H1 (cell line): ENCODE measurements at regions not wholly inside any gene's neighbourhood (a gene's known extent, or its start where the extent isn't known, plus 50 kb on each side); places are given as distances from the start of the nearest gene placed in this dataset.

ENCODE experiments used
- CTCF ChIA-PET: fragments of 300-600 bp; sonication (Branson Sonifier 250); formaldehyde crosslinking; loops from one replicate; lab custom pipeline; 2021; ENCODE audit not compliant: partially characterized antibody; lab: Charles Lee
- POLR2A ChIA-PET: fragments of 300-600 bp; sonication (Branson Sonifier 250); formaldehyde crosslinking; loops from one replicate; lab custom pipeline; 2021; ENCODE audit warnings: inconsistent platforms; ENCODE audit not compliant: partially characterized antibody; lab: Charles Lee
- DNase-seq, 2 experiments: peaks; one replicate each; pipeline versions ENCODE4 v3.0.0 to v3.0.0-alpha.2; 2010 to 2022; ENCODE audit warnings: low spot score in 2 of 2, low read depth in 1 of 2, mixed read lengths in 1 of 2
- FAIRE-seq: peaks from 2 replicates; lab custom pipeline; 2011; peaks lifted over from hg19 to GRCh38; lab: Jason Lieb, UNC
- H2AFZ ChIP-seq: 2 replicates; pipeline ENCODE4 v1.8.1; 2012; ENCODE audit warnings: low read length, inconsistent platforms
- H2AK5ac ChIP-seq: 2 replicates; pipeline ENCODE4 v1.6.1; 2013; ENCODE audit warnings: low read depth, low read length
- H2BK120ac ChIP-seq: replicated peaks from 2 replicates; pipeline ENCODE3; 2013; ENCODE audit warnings: low read depth, low read length, inconsistent platforms
- H2BK12ac ChIP-seq: 2 replicates; pipeline ENCODE4 v1.6.1; 2013; ENCODE audit warnings: low read depth, low read length
- H2BK15ac ChIP-seq: 2 replicates; pipeline ENCODE4 v1.6.1; 2013; ENCODE audit warnings: low read length
- H2BK20ac ChIP-seq: 2 replicates; pipeline ENCODE4 v1.6.1; 2013; ENCODE audit warnings: low read length
- H2BK5ac ChIP-seq: 2 replicates; pipeline ENCODE4 v1.6.1; 2013; ENCODE audit warnings: low read depth, low read length
- H3K14ac ChIP-seq: 2 replicates; pipeline ENCODE4 v1.6.1; 2013; ENCODE audit warnings: inconsistent platforms; ENCODE audit not compliant: insufficient read length
- H3K18ac ChIP-seq: 2 replicates; pipeline ENCODE4 v1.6.1; 2013; ENCODE audit warnings: low read length; ENCODE audit errors: extremely low read depth
- H3K23ac ChIP-seq: 2 replicates; pipeline ENCODE4 v1.6.1; 2013; ENCODE audit warnings: inconsistent platforms; ENCODE audit not compliant: insufficient read length
- H3K23me2 ChIP-seq: 2 replicates; pipeline ENCODE4 v1.6.1; 2013; ENCODE audit warnings: low read depth, low read length
- H3K27ac ChIP-seq: 2 replicates; pipeline ENCODE4 v1.6.1; 2011; ENCODE audit warnings: low read depth, low read length, inconsistent platforms
- H3K27me3 ChIP-seq, 4 experiments: replicated peaks in 1 of 4; 1 replicate in 1 of 4; 2 replicates in 3 of 4; pipeline versions ENCODE4 v1.6.1 to v1.8.1; 2011 to 2013; ENCODE audit warnings: low read length in 3 of 4, mild to moderate bottlenecking in 3 of 4, inconsistent platforms in 2 of 4, mixed read lengths in 2 of 4, moderate library complexity in 1 of 4; ENCODE audit not compliant: control insufficient read depth in 3 of 4, insufficient read depth in 3 of 4; ENCODE audit errors: extremely low read depth in 1 of 4
- H3K36me3 ChIP-seq, 4 experiments: 2 replicates each; pipeline versions ENCODE4 v1.6.1 to v1.8.1; 2011 to 2013; ENCODE audit warnings: mild to moderate bottlenecking in 4 of 4, low read length in 3 of 4, moderate library complexity in 2 of 4, control low read depth in 1 of 4, inconsistent platforms in 1 of 4; ENCODE audit not compliant: insufficient read depth in 4 of 4, control insufficient read depth in 2 of 4
- H3K4ac ChIP-seq: replicated peaks from 2 replicates; pipeline ENCODE3; 2013; ENCODE audit warnings: low read length, low read depth, mixed read lengths, inconsistent platforms; ENCODE audit not compliant: insufficient read length
- H3K4me1 ChIP-seq, 4 experiments: replicated peaks in 1 of 4; 1 replicate in 1 of 4; 2 replicates in 3 of 4; pipeline versions ENCODE4 v1.6.1 to v1.8.1; 2011 to 2013; ENCODE audit warnings: low read length in 3 of 4, inconsistent platforms in 2 of 4, mixed read lengths in 1 of 4; ENCODE audit not compliant: insufficient read depth in 4 of 4, control insufficient read depth in 3 of 4
- H3K4me2 ChIP-seq, 2 experiments: 2 replicates each; pipeline versions ENCODE4 v1.6.1 to v1.8.1; 2011 to 2013; ENCODE audit warnings: low read depth in 2 of 2, low read length in 2 of 2, control low read depth in 1 of 2, inconsistent platforms in 1 of 2, mild to moderate bottlenecking in 1 of 2; ENCODE audit not compliant: insufficient read depth in 1 of 2
- H3K4me3 ChIP-seq, 4 experiments: fragments of 200-600, 300-600 bp in 1 of 4; sonication (generic), shearing (Covaris generic), sonication (Bioruptor Twin) in 1 of 4; 2 replicates each; pipeline versions ENCODE4 v1.5.1 to v1.8.1; 2011 to 2016; ENCODE audit warnings: low read length in 4 of 4, low read depth in 3 of 4, control low read depth in 2 of 4, inconsistent platforms in 2 of 4, mild to moderate bottlenecking in 2 of 4, mixed read lengths in 1 of 4, moderate library complexity in 1 of 4; ENCODE audit not compliant: insufficient read depth in 2 of 4; ENCODE audit errors: extremely low read depth in 1 of 4
- H3K56ac ChIP-seq: replicated peaks from 2 replicates; pipeline ENCODE3; 2013; ENCODE audit warnings: low read depth, mild to moderate bottlenecking, mixed read lengths, low read length, inconsistent platforms; ENCODE audit not compliant: insufficient read length
- H3K79me1 ChIP-seq: 2 replicates; pipeline ENCODE4 v1.6.1; 2013; ENCODE audit warnings: low read depth, low read length, control low read depth
- H3K79me2 ChIP-seq, 2 experiments: 2 replicates each; pipeline versions ENCODE4 v1.6.1 to v1.8.1; 2012 to 2013; ENCODE audit warnings: low read length in 2 of 2, mild to moderate bottlenecking in 2 of 2, inconsistent platforms in 1 of 2; ENCODE audit not compliant: insufficient read depth in 2 of 2, control insufficient read depth in 1 of 2
- H3K9ac ChIP-seq, 4 experiments: replicated peaks in 1 of 4; 1 replicate in 1 of 4; 2 replicates in 3 of 4; pipeline versions ENCODE4 v1.6.1 to v1.8.1; 2011 to 2013; ENCODE audit warnings: low read depth in 3 of 4, low read length in 3 of 4, control low read depth in 2 of 4, mild to moderate bottlenecking in 2 of 4, moderate library complexity in 2 of 4, inconsistent platforms in 1 of 4; ENCODE audit errors: extremely low read depth in 1 of 4
- H3K9me3 ChIP-seq, 2 experiments: 2 replicates each; pipeline versions ENCODE4 v1.6.1 to v1.8.1; 2012 to 2013; ENCODE audit warnings: mild to moderate bottlenecking in 2 of 2, moderate library complexity in 2 of 2, control low read depth in 1 of 2, inconsistent platforms in 1 of 2, low read depth in 1 of 2, low read length in 1 of 2, mixed read lengths in 1 of 2; ENCODE audit not compliant: insufficient read depth in 2 of 2
- H4K20me1 ChIP-seq, 2 experiments: replicated peaks in 1 of 2; 2 replicates each; pipeline versions ENCODE3 to v1.8.1; 2011 to 2013; ENCODE audit warnings: inconsistent platforms in 2 of 2, low read length in 2 of 2, mild to moderate bottlenecking in 1 of 2; ENCODE audit not compliant: insufficient read depth in 2 of 2, control insufficient read depth in 1 of 2
- H4K5ac ChIP-seq: 2 replicates; pipeline ENCODE4 v1.6.1; 2013; ENCODE audit warnings: low read length, low read depth, mixed read lengths, inconsistent platforms; ENCODE audit not compliant: insufficient read length
- H4K8ac ChIP-seq: 2 replicates; pipeline ENCODE4 v1.8.0; 2013; ENCODE audit warnings: mild to moderate bottlenecking, moderate library complexity, low read length, inconsistent platforms; ENCODE audit not compliant: insufficient read depth; ENCODE audit errors: extremely low read depth
- H4K91ac ChIP-seq: replicated peaks from 2 replicates; pipeline ENCODE3; 2013; ENCODE audit warnings: low read length, mixed read lengths, inconsistent platforms; ENCODE audit not compliant: insufficient read length
- BCL11A ChIP-seq, 2 experiments: IDR thresholded peaks; one replicate each; pipeline ENCODE4 v1.6.1; 2011; ENCODE audit warnings: low read depth in 2 of 2, low read length in 2 of 2, mild to moderate bottlenecking in 2 of 2
- CBX5 ChIP-seq: fragments of 300-800, 300-1000 bp; sonication (generic); IDR thresholded peaks from 2 replicates; pipeline ENCODE4 v1.7.1; 2016; ENCODE audit warnings: antibody characterized with exemption, low read length, low read depth
- E2F6 ChIP-seq: IDR thresholded peaks from 2 replicates; pipeline ENCODE4 v1.6.1; 2012; ENCODE audit warnings: inconsistent platforms
- EGR1 ChIP-seq: IDR thresholded peaks from 2 replicates; pipeline ENCODE4 v1.6.1; 2011; ENCODE audit warnings: low read depth, low read length, borderline replicate concordance
- EZH2 ChIP-seq: fragments of 200-600 bp; sonication (generic); IDR thresholded peaks from 2 replicates; pipeline ENCODE4 v1.7.1; 2012; ENCODE audit warnings: low read depth, mild to moderate bottlenecking, moderate library complexity, low read length, inconsistent platforms; ENCODE audit not compliant: severe bottlenecking
- JUN ChIP-seq: IDR thresholded peaks from 2 replicates; pipeline ENCODE4 v1.6.1; 2011; ENCODE audit warnings: low read depth, mild to moderate bottlenecking, improper control_type of control experiment, low read length
- KDM5A ChIP-seq: fragments of 200-600 bp; IDR thresholded peaks from 2 replicates; pipeline ENCODE4 v1.7.1; 2012; ENCODE audit warnings: mild to moderate bottlenecking, low read length, inconsistent platforms, mixed read lengths
- POLR2AphosphoS5 ChIP-seq: IDR thresholded peaks from 2 replicates; pipeline ENCODE4 v1.6.1; 2011; ENCODE audit warnings: low read depth, low read length
- RBBP5 ChIP-seq: IDR thresholded peaks from 2 replicates; pipeline ENCODE4 v1.7.1; 2012; ENCODE audit warnings: low read depth, mild to moderate bottlenecking, inconsistent platforms, low read length, moderate library complexity, borderline replicate concordance
- RNF2 ChIP-seq: fragments of 200-900, 300-1000 bp; sonication (generic); IDR thresholded peaks from 2 replicates; pipeline ENCODE4 v1.7.1; 2016; ENCODE audit warnings: borderline replicate concordance, low read depth, mild to moderate bottlenecking, antibody characterized with exemption, low read length; ENCODE audit not compliant: poor library complexity, severe bottlenecking; ENCODE audit errors: missing control alignments
- SRF ChIP-seq: IDR thresholded peaks from 2 replicates; pipeline ENCODE4 v1.6.1; 2011; ENCODE audit warnings: mild to moderate bottlenecking, low read depth, low read length, moderate library complexity
- TEAD4 ChIP-seq: IDR thresholded peaks from 2 replicates; pipeline ENCODE4 v1.6.1; 2012; ENCODE audit warnings: low read depth, low read length, inconsistent platforms, mixed read lengths
- YY1 ChIP-seq: IDR thresholded peaks from 2 replicates; pipeline ENCODE4 v1.6.1; 2011; ENCODE audit warnings: low read depth, mild to moderate bottlenecking, low read length
- WGBS, 2 experiments: shearing (Covaris generic) in 1 of 2; methylation state at CpG; one replicate each; pipeline versions ENCODE4 v1.1.6 to v1.1.7; 2013 to 2015; ENCODE audit warnings: low lambda C conversion rate in 2 of 2, mixed read lengths in 2 of 2, inconsistent platforms in 1 of 2, low coverage in 1 of 2, missing lambda C conversion rate in 1 of 2; ENCODE audit not compliant: insufficient replicate concordance in 2 of 2, insufficient coverage in 1 of 2, insufficient read length in 1 of 2; ENCODE audit errors: extremely low coverage in 1 of 2, missing lambda C conversion rate in 1 of 2; 5-methylcytosine and 5-hydroxymethylcytosine counted together

- no peak overlapping the region for H3K4me2 ChIP-seq
- TF ChIP-seq RNF2 = no peak
- no peak for TF ChIP-seq BCL11A (IDR thresholded peaks at IDR 0.05; ENCODE audit: low read depth in 2 of 2, low read length in 2 of 2)
- TF ChIP-seq CBX5 = no peak
- no peak for TF ChIP-seq EGR1
- TF ChIP-seq EZH2 = no peak
- TF ChIP-seq TEAD4 = no peak
- no peak for TF ChIP-seq RBBP5
- TF ChIP-seq YY1 = no peak
- TF ChIP-seq KDM5A = no peak
- TF ChIP-seq E2F6 = no peak
- no peak for TF ChIP-seq SRF
- no peak for TF ChIP-seq POLR2AphosphoS5
- no peak for TF ChIP-seq JUN
Measured at GRCh38 chr4:138087066-138087719, 155.0 kb downstream of the SLC7A11 start.

More at GRCh38 chr4:138087066-138087719, 155.0 kb downstream of the SLC7A11 start:
- no peak overlapping the region for H2BK120ac ChIP-seq
- no peak overlapping the region for H3K23ac ChIP-seq
- H3K9ac ChIP-seq = no peak overlapping the region
- H2BK5ac ChIP-seq = no peak overlapping the region
- H4K8ac ChIP-seq = no peak overlapping the region
- H4K20me1 ChIP-seq = no peaks in the 10 kb centered on the region
- H3K79me1 ChIP-seq = no peaks in the 10 kb centered on the region
- peaks cover 0 to 9% of the 10 kb centered on the region in 2 experiments; a peak in 1 of 4 replicates for H3K9me3 ChIP-seq
- DNase-seq (no peak), FAIRE-seq (no peak)
- H3K4me1 ChIP-seq = no peaks in the 10 kb centered on the region
- ChIA-PET POLR2A (no interaction called here), CTCF (interaction anchor here (0.6 to 5.9 kb wide), 9 partner anchors 12 to 280 kb away, joined by 3 to 103 read pairs (median 6); no protein-coding TSS in a partner anchor)
- H3K56ac ChIP-seq = no peak overlapping the region
- no peak overlapping the region for H4K91ac ChIP-seq
- no peaks in the 10 kb centered on the region for H3K27me3 ChIP-seq
- no peak overlapping the region for H3K27ac ChIP-seq
- no peak overlapping the region for H2BK15ac ChIP-seq
- H4K5ac ChIP-seq = no peak overlapping the region
- H2AFZ ChIP-seq = no peak overlapping the region
- H2BK20ac ChIP-seq = no peak overlapping the region
- H3K36me3 ChIP-seq = no peaks in the 10 kb centered on the region
- H2BK12ac ChIP-seq = no peak overlapping the region
- H3K14ac ChIP-seq = no peak overlapping the region
- H3K18ac ChIP-seq = no peak overlapping the region
- 97% methylated on average over 4 of the region's 4 CpGs; no CpG with 5 or more reads in 1 of the 2 experiments for WGBS, 2 experiments
- H3K4ac ChIP-seq = no peak overlapping the region
- no peak overlapping the region for H3K4me3 ChIP-seq
- H2AK5ac ChIP-seq = no peak overlapping the region
- H3K23me2 ChIP-seq = no peaks in the 10 kb centered on the region
- no peaks in the 10 kb centered on the region for H3K79me2 ChIP-seq
